Mesenchymal stem cell (in vitro differentiated cells and primary cell): ENCODE measurements at regions not wholly inside any gene's neighbourhood (a gene's known extent, or its start where the extent isn't known, plus 50 kb on each side); places are given as distances from the start of the nearest gene placed in this dataset.

Experiments
- DNase-seq: peaks from one replicate; pipeline ENCODE4 v3.0.0-alpha.2; 2013
- H2AFZ ChIP-seq: one replicate; pipeline ENCODE4 v1.6.1; 2013; ENCODE audit warnings: low read depth, mild to moderate bottlenecking, control low read depth, inconsistent platforms, low read length, moderate library complexity
- H2AK5ac ChIP-seq: 2 replicates; pipeline ENCODE4 v1.6.1; 2013; ENCODE audit warnings: low read length, moderate library complexity, mild to moderate bottlenecking, inconsistent platforms; ENCODE audit not compliant: severe bottlenecking
- H2BK120ac ChIP-seq: one replicate; pipeline ENCODE4 v1.6.1; 2013; ENCODE audit warnings: low read depth, mild to moderate bottlenecking, inconsistent platforms, low read length, moderate library complexity
- H2BK12ac ChIP-seq, 2 experiments: one replicate each; pipeline ENCODE4 v1.6.1; 2013; ENCODE audit warnings: inconsistent platforms in 2 of 2, low read length in 2 of 2, mild to moderate bottlenecking in 2 of 2, moderate library complexity in 2 of 2, control low read depth in 1 of 2
- H2BK15ac ChIP-seq: one replicate; pipeline ENCODE4 v1.6.1; 2013; ENCODE audit warnings: mild to moderate bottlenecking, low read depth, inconsistent platforms; ENCODE audit not compliant: poor library complexity, severe bottlenecking
- H2BK5ac ChIP-seq: 2 replicates; pipeline ENCODE4 v1.6.1; 2013; ENCODE audit warnings: low read depth, mild to moderate bottlenecking, low read length, control low read depth, inconsistent platforms; ENCODE audit not compliant: poor library complexity, severe bottlenecking
- H3K14ac ChIP-seq, 2 experiments: one replicate each; pipeline ENCODE4 v1.6.1; 2013; ENCODE audit warnings: inconsistent platforms in 2 of 2, low read length in 2 of 2, control low read depth in 1 of 2, mild to moderate bottlenecking in 1 of 2, moderate library complexity in 1 of 2
- H3K18ac ChIP-seq, 2 experiments: one replicate each; pipeline ENCODE4 v1.6.1; 2013; ENCODE audit warnings: inconsistent platforms in 2 of 2, low read length in 2 of 2, control low read depth in 1 of 2, low read depth in 1 of 2, mild to moderate bottlenecking in 1 of 2
- H3K23ac ChIP-seq, 2 experiments: one replicate each; pipeline ENCODE4 v1.6.1; 2013; ENCODE audit warnings: inconsistent platforms in 2 of 2, low read length in 2 of 2, mild to moderate bottlenecking in 2 of 2, moderate library complexity in 2 of 2, control low read depth in 1 of 2
- H3K27ac ChIP-seq: 2 replicates; pipeline ENCODE4 v1.5.1; 2013; ENCODE audit warnings: mild to moderate bottlenecking, moderate library complexity, low read length, control low read depth, inconsistent platforms; ENCODE audit not compliant: poor library complexity, severe bottlenecking
- H3K27me3 ChIP-seq, 2 experiments: 2 replicates each; pipeline versions ENCODE4 v1.6.1 to v1.7.0; 2013; ENCODE audit warnings: low read length in 2 of 2, mild to moderate bottlenecking in 2 of 2, moderate library complexity in 2 of 2, control low read depth in 1 of 2, inconsistent platforms in 1 of 2; ENCODE audit not compliant: control insufficient read depth in 1 of 2, insufficient read depth in 1 of 2
- H3K36me3 ChIP-seq, 2 experiments: 2 replicates each; pipeline versions ENCODE4 v1.6.1 to v1.7.0; 2013; ENCODE audit warnings: low read length in 2 of 2, control low read depth in 1 of 2, inconsistent platforms in 1 of 2, low read depth in 1 of 2, mild to moderate bottlenecking in 1 of 2; ENCODE audit not compliant: insufficient read depth in 2 of 2, control insufficient read depth in 1 of 2
- H3K4ac ChIP-seq, 2 experiments: one replicate each; pipeline ENCODE4 v1.6.1; 2013; ENCODE audit warnings: inconsistent platforms in 2 of 2, low read length in 2 of 2, mild to moderate bottlenecking in 2 of 2, moderate library complexity in 2 of 2, control low read depth in 1 of 2, low read depth in 1 of 2
- H3K4me1 ChIP-seq: 2 replicates; pipeline ENCODE4 v1.6.1; 2013; ENCODE audit warnings: low read depth, low read length, control low read depth; ENCODE audit not compliant: control insufficient read depth, insufficient read depth
- H3K4me2 ChIP-seq: 2 replicates; pipeline ENCODE4 v1.6.1; 2013; ENCODE audit warnings: low read length, mild to moderate bottlenecking, inconsistent platforms; ENCODE audit not compliant: poor library complexity, severe bottlenecking
- H3K4me3 ChIP-seq, 2 experiments: 2 replicates each; pipeline versions ENCODE4 v1.5.1 to v1.7.0; 2013; ENCODE audit warnings: low read length in 2 of 2, mild to moderate bottlenecking in 2 of 2, control low read depth in 1 of 2, low read depth in 1 of 2; ENCODE audit not compliant: insufficient read depth in 1 of 2
- H3K79me1 ChIP-seq: replicated peaks from 2 replicates; pipeline ENCODE4 v1.6.1; 2013; ENCODE audit warnings: mild to moderate bottlenecking, control low read depth, low read length, inconsistent platforms; ENCODE audit not compliant: poor library complexity, severe bottlenecking
- H3K9ac ChIP-seq: 2 replicates; pipeline ENCODE4 v1.7.0; 2013; ENCODE audit warnings: mild to moderate bottlenecking, low read length, moderate library complexity
- H3K9me3 ChIP-seq: 2 replicates; pipeline ENCODE4 v1.7.0; 2013; ENCODE audit warnings: mild to moderate bottlenecking, low read length; ENCODE audit not compliant: control insufficient read depth
- H4K8ac ChIP-seq: one replicate; pipeline ENCODE4 v1.6.1; 2013; ENCODE audit warnings: inconsistent platforms, mild to moderate bottlenecking, low read length, moderate library complexity
- H4K91ac ChIP-seq: one replicate; pipeline ENCODE4 v1.6.1; 2013; ENCODE audit warnings: mild to moderate bottlenecking, low read length, inconsistent platforms
- WGBS: methylation state at CpG from one replicate; pipeline ENCODE4 v1.1.7; 2013; ENCODE audit warnings: mixed read lengths; 5-methylcytosine and 5-hydroxymethylcytosine counted together

GRCh38 chr18:55880617-55881016 is 292.6 kb upstream of the TCF4 start:
- H3K14ac ChIP-seq = no peak overlapping the region
- H3K9me3 ChIP-seq = no peaks in the 10 kb centered on the region
- no peak overlapping the region for H2BK12ac ChIP-seq
- H3K27me3 ChIP-seq = no peaks in the 10 kb centered on the region
- no peak overlapping the region for H2BK120ac ChIP-seq
- no peaks in the 10 kb centered on the region for H3K4me1 ChIP-seq
- H3K18ac ChIP-seq = no peak overlapping the region
- no peak overlapping the region for H3K4ac ChIP-seq
- no peak overlapping the region for H4K8ac ChIP-seq
- H2AK5ac ChIP-seq = no peak overlapping the region
- H2BK15ac ChIP-seq = no peak overlapping the region
- no peaks in the 10 kb centered on the region for H3K36me3 ChIP-seq
- H3K9ac ChIP-seq = no peak overlapping the region
- H3K23ac ChIP-seq = no peak overlapping the region
- no peak for DNase-seq
- H3K4me2 ChIP-seq = no peak overlapping the region
- H3K4me3 ChIP-seq = no peak overlapping the region
- no peak overlapping the region for H3K27ac ChIP-seq
- no peaks in the 10 kb centered on the region for H3K79me1 ChIP-seq
- no peak overlapping the region for H2BK5ac ChIP-seq
- H2AFZ ChIP-seq = no peak overlapping the region
- 92% methylated on average over 8 of the region's 8 CpGs for WGBS
- H4K91ac ChIP-seq = no peak overlapping the region

GRCh38 chr18:55879331-55879730 is 291.3 kb upstream of the TCF4 start:
- 43% methylated on average over 1 of the region's 2 CpGs for WGBS
- Histone ChIP-seq H3K9ac (peak overlapping the region; percentile 43), H3K18ac (no peak overlapping the region), H2BK5ac (no peak overlapping the region), H2AFZ (no peak overlapping the region), H2BK120ac (no peak overlapping the region), H2AK5ac (no peak overlapping the region), H3K4me3 (no peak overlapping the region), H3K4ac (no peak overlapping the region), H4K91ac (no peak overlapping the region), H3K9me3 (no peaks in the 10 kb centered on the region), H3K4me1 (no peaks in the 10 kb centered on the region), H2BK15ac (no peak overlapping the region), H3K14ac (no peak overlapping the region), H4K8ac (no peak overlapping the region), H2BK12ac (no peak overlapping the region), H3K36me3 (no peaks in the 10 kb centered on the region), H3K4me2 (no peak overlapping the region), H3K23ac (no peak overlapping the region), H3K79me1 (no peaks in the 10 kb centered on the region), H3K27ac (no peak overlapping the region), H3K27me3 (no peaks in the 10 kb centered on the region)
- DNase-seq = no peak

- Histone ChIP-seq H3K23ac (no peak overlapping the region), H3K4ac (no peak overlapping the region), H4K8ac (no peak overlapping the region), H2AFZ (no peak overlapping the region), H2BK120ac (no peak overlapping the region), H3K9me3 (no peaks in the 10 kb centered on the region), H3K79me1 (no peaks in the 10 kb centered on the region), H3K36me3 (no peaks in the 10 kb centered on the region), H2AK5ac (no peak overlapping the region), H4K91ac (no peak overlapping the region), H3K9ac (peak overlapping the region; percentile 43), H3K27me3 (no peaks in the 10 kb centered on the region), H3K27ac (no peak overlapping the region), H3K4me2 (no peak overlapping the region), H3K4me3 (no peak overlapping the region), H3K4me1 (no peaks in the 10 kb centered on the region), H2BK12ac (no peak overlapping the region), H3K14ac (no peak overlapping the region), H2BK15ac (no peak overlapping the region), H3K18ac (no peak overlapping the region), H2BK5ac (no peak overlapping the region)
- no peak for DNase-seq
- WGBS = no CpG with 5 or more reads among the region's 1 CpG
Observed at GRCh38 chr18:55878224-55878623, 290.2 kb upstream of the TCF4 start.

- no peak for DNase-seq
- H2AK5ac ChIP-seq = no peak overlapping the region
Observed at GRCh38 chr18:55877321-55877720, 289.3 kb upstream of the TCF4 start.

More at GRCh38 chr18:55877321-55877720, 289.3 kb upstream of the TCF4 start:
- 100% methylated on average over 1 of the region's 1 CpG for WGBS
- Histone ChIP-seq H3K4me2 (no peak overlapping the region), H4K8ac (no peak overlapping the region), H2BK120ac (no peak overlapping the region), H3K9ac (peak overlapping the region; percentile 43), H3K4me3 (no peak overlapping the region), H3K27ac (no peak overlapping the region), H3K79me1 (no peaks in the 10 kb centered on the region), H3K14ac (no peak overlapping the region), H2BK12ac (no peak overlapping the region), H3K4ac (no peak overlapping the region), H2BK5ac (no peak overlapping the region), H3K27me3 (no peaks in the 10 kb centered on the region), H3K23ac (no peak overlapping the region), H4K91ac (no peak overlapping the region), H3K18ac (no peak overlapping the region), H2BK15ac (no peak overlapping the region), H3K36me3 (no peaks in the 10 kb centered on the region), H3K4me1 (no peaks in the 10 kb centered on the region), H3K9me3 (no peaks in the 10 kb centered on the region), H2AFZ (no peak overlapping the region)
